ENCODE measurements at regions not wholly inside any gene's neighbourhood (a gene's known extent, or its start where the extent isn't known, plus 50 kb on each side); places are given as distances from the start of the nearest gene placed in this dataset.
"Not testable (repeated sequence)": the region's sequence is repeated elsewhere in the genome, so short reads cannot be mapped to it uniquely, and the experiment has no call there.

GRCh38 chr13:48817166-48817802 lies 158.4 kb upstream of the FNDC3A start:
- no peak for TF ChIP-seq CTCF (IDR thresholded peaks at IDR 0.05; ENCODE audit: low read depth, low read length, missing control alignments)
- DNase-seq (ENCODE audit: low read depth) = no peak
- H3K4me3 ChIP-seq (ENCODE audit: low read depth, low read length) = no peak overlapping the region

- no peak for DNase-seq (ENCODE audit: low read depth)
- no peak for TF ChIP-seq CTCF (IDR thresholded peaks at IDR 0.05; ENCODE audit: low read depth, low read length, missing control alignments)
- no peak overlapping the region for H3K4me3 ChIP-seq (ENCODE audit: low read depth, low read length)
These were observed 157.0 kb upstream of the FNDC3A start for GRCh38 chr13:48818495-48819356.

GRCh38 chr13:48819376-48819775 lies 156.3 kb upstream of the FNDC3A start:
- DNase-seq (ENCODE audit: low read depth) = no peak
- H3K4me3 ChIP-seq (ENCODE audit: low read depth, low read length) = no peak overlapping the region
- no peak for TF ChIP-seq CTCF (IDR thresholded peaks at IDR 0.05; ENCODE audit: low read depth, low read length, missing control alignments)

- no peak for DNase-seq (ENCODE audit: low read depth)
- H3K4me3 ChIP-seq (ENCODE audit: low read depth, low read length) = no peak overlapping the region
- TF ChIP-seq CTCF (IDR thresholded peaks at IDR 0.05; ENCODE audit: low read depth, low read length, missing control alignments) = no peak
These were observed 155.8 kb upstream of the FNDC3A start for GRCh38 chr13:48819899-48820298.

- not testable (repeated sequence) for H3K4me3 ChIP-seq (ENCODE audit: low read depth, low read length); DNase-seq (ENCODE audit: low read depth)
These were observed 152.2 kb upstream of the FNDC3A start for GRCh38 chr13:48823526-48823925.

- no peak for DNase-seq (ENCODE audit: low read depth)
- no peak overlapping the region for H3K4me3 ChIP-seq (ENCODE audit: low read depth, low read length)
- no peak for TF ChIP-seq CTCF (IDR thresholded peaks at IDR 0.05; ENCODE audit: low read depth, low read length, missing control alignments)
These were observed 149.7 kb upstream of the FNDC3A start for GRCh38 chr13:48826039-48826438.

GRCh38 chr13:48826922-48827454 lies 148.7 kb upstream of the FNDC3A start:
- not testable (repeated sequence) for DNase-seq (ENCODE audit: low read depth); H3K4me3 ChIP-seq (ENCODE audit: low read depth, low read length)

- TF ChIP-seq CTCF (IDR thresholded peaks at IDR 0.05; ENCODE audit: low read depth, low read length, missing control alignments) = no peak
- no peak for DNase-seq (ENCODE audit: low read depth)
- no peak overlapping the region for H3K4me3 ChIP-seq (ENCODE audit: low read depth, low read length)
These were observed 148.0 kb upstream of the FNDC3A start for GRCh38 chr13:48827709-48828108.
